ENCODE measurements at regions not wholly inside any gene's neighbourhood (a gene's known extent, or its start where the extent isn't known, plus 50 kb on each side); places are given as distances from the start of the nearest gene placed in this dataset.

- FAIRE-seq: no peak
- Histone ChIP-seq H3K27me3 (ENCODE audit: control insufficient read depth in 2 of 2, insufficient read depth in 2 of 2, low read length in 2 of 2) (no peaks in the 10 kb centered on the region), H3K9me1 (ENCODE audit: control insufficient read depth, insufficient read depth, low read length) (no peaks in the 10 kb centered on the region), H3K27ac (ENCODE audit: extremely low read depth, low read depth, low read length) (no peak overlapping the region), H3K79me2 (ENCODE audit: control insufficient read depth, insufficient read depth, low read length) (no peaks in the 10 kb centered on the region), H3K9me3 (replicated peaks; ENCODE audit: control insufficient read depth, insufficient read depth, low read depth, low read length) (no peaks in the 10 kb centered on the region; the same call in 1 of the 2 replicates), H3K4me3 (no peak overlapping the region), H3K4me2 (ENCODE audit: insufficient read depth, low read length) (no peak overlapping the region), H3K4me1 (replicated peaks in 1 of 2; ENCODE audit: control insufficient read depth in 2 of 2, insufficient read depth in 2 of 2, low read length in 2 of 2) (no peaks in the 10 kb centered on the region), H4K20me1 (replicated peaks; ENCODE audit: control insufficient read depth, insufficient read depth, low read length) (no peaks in the 10 kb centered on the region), H3K9ac (ENCODE audit: insufficient read depth in 1 of 2, low read depth in 2 of 2, low read length in 2 of 2) (no peak overlapping the region), H2AFZ (ENCODE audit: low read depth, low read length) (no peak overlapping the region), H3K36me3 (ENCODE audit: control insufficient read depth, insufficient read depth, low read length) (no peaks in the 10 kb centered on the region)
- POLR2A ChIA-PET: no interaction called here
- in situ Hi-C loops (cut with MboI) (no loop called here), intact Hi-C loops (cut with micrococcal nuclease) (no loop called here)
- ATAC-seq: no peak
- DNase-seq (ENCODE audit: extremely low read depth in 1 of 4, low spot score in 3 of 4): no peak
- no peak for TF ChIP-seq HMG20A (CRISPR knock-in tag; conservative IDR thresholded peaks at IDR 0.05)
- TF ChIP-seq RBM25 (IDR thresholded peaks at IDR 0.05; ENCODE audit: low read depth, low read length, severe bottlenecking): no peak
- no peak for TF ChIP-seq NCOR1 (IDR thresholded peaks at IDR 0.05)
- no peak for TF ChIP-seq EHMT2 (IDR thresholded peaks at IDR 0.05)
- no peak for TF ChIP-seq USF1 (CRISPR knock-in tag; IDR thresholded peaks at IDR 0.05)
- TF ChIP-seq ZBTB43 (CRISPR knock-in tag; IDR thresholded peaks at IDR 0.05): no peak
- TF ChIP-seq FOXJ3 (CRISPR knock-in tag; IDR thresholded peaks at IDR 0.05): no peak
- TF ChIP-seq SIX5 (IDR thresholded peaks at IDR 0.05; ENCODE audit: borderline replicate concordance in 1 of 2, insufficient read depth in 1 of 2, low read depth in 1 of 2, low read length in 2 of 2): no peak
- no peak for TF ChIP-seq ZNF583 (CRISPR knock-in tag; IDR thresholded peaks at IDR 0.05)
- TF ChIP-seq ELF1 (tag; IDR thresholded peaks at IDR 0.05): no peak
- BruUV-seq (replicated peaks): no TSS peak
- CTCF ChIA-PET (ENCODE audit: low intra/inter-chr PET ratio): no interaction called here
- under 1% methylated on average over 9 of the region's 9 CpGs for WGBS (ENCODE audit: insufficient coverage, low coverage, missing lambda C conversion rate)
Observed at GRCh38 chr21:28487455-28488070, 505.1 kb downstream of the LTN1 start.
